Head of caudate nucleus (tissue), 42 donors: ENCODE measurements at regions not wholly inside any gene's neighbourhood (a gene's known extent, or its start where the extent isn't known, plus 50 kb on each side); places are given as distances from the start of the nearest gene placed in this dataset.

Experiments
- DNase-seq, 42 donors: peaks; one replicate each; pipeline versions ENCODE4 v3.0.0 to v3.0.0-alpha.2; 2020 to 2021; ENCODE audit warnings: mixed read lengths in 7 of 42
- intact Hi-C: fragments of 100-400 bp; cut with DNase I; formaldehyde crosslinking; loops from one replicate; pipeline ENCODE4 v1.15.0; 2022

DNA sequence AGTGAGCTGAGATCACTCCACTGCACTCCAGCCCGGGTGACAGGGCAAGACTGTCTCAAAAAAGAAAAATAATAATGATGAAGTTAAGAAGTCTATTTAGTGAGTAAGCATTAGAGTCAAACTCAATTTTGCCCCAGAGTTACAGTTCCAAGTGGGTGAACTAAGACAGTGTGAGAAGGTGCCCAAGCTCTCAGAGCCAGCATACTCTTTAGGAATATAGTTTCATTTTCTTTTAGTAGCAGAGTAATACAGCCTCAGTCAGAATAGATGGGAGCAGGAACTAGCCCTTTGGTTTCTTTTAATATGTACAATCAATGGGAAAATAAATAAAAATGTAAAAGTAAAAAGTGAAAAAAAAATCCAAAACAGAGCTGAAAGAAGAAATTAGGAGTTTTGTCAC is 87.0 kb upstream of the ADGRF1 start:
- intact Hi-C loops = no loop called here
- no peak for DNase-seq

DNA sequence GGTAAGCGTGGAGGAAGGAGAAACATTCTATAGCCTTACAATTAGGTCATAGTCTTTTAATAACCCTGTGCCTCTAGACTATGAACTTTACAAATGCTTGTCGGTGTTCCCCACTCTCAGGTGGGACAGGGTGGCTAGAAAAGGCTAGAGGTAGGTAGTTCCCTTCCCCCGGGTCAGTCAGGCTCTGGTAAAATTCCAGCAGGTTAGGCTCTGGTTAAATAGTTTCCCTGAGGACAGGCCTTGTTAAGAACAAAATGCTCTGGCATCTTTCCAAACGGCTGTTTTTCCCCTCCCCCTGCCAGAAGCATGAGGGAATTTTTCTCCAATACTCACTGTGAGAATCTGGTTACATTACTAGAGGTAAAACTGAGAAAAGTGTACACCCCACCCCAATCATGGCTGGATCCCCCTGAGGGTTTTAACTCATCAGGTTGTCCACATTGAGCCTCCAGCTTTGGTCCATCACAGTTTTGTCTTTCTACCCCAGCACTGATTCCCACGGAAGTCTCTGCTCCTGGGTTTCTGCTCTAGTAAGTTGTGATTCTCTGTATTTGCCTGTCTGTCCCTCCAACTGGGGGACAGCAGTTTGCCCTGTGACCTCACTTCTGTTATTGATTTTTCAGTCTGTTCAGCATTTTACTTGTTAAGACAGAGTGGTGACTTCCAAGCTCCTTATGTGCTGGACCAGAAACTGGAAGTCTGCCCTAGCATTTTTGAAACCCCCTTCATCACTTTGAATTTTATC is 84.7 kb upstream of the ADGRF1 start:
- no peak for DNase-seq
- intact Hi-C loops = no loop called here

DNA sequence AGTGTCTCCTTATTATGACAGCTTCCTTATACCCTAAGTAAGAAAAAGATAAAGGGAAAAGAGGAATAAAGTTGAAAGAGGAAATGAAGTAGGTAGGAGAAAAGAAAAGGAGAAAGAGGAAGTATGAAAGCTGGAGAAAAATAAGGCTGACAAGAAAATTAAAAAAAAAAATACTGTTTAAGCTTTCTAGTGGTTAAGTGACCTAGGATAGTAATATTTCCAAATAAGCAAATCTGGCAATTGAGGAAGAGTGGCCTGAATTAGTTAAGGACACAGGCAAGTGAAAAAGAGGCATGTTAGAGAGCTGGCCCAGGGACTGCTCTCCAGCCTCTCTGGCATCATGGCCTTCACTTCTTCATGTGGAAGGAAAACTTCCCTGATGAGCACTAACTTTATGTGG is 76.5 kb upstream of the ADGRF1 start:
- DNase-seq = no peak
- intact Hi-C loops = no loop called here

DNA sequence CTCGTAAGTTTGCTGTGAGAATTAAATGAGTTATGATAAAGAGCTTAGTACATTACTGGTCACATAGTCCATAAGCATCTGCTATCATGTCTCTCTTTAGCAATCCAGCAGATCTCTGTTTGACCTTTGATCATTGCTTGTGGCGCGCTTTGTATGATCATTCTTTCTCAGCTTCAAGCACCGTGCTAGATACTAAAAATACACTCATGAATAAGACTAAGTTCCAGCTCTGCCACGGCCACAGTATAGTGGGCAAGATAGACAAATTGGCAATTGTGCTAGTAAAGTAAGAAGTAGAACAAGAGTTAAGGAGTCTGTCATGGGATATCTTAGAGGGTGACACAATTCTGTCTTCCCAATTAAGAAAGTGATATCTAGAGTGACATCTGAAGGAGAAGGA is 75.2 kb upstream of the ADGRF1 start:
- DNase-seq = no peak
- intact Hi-C loops = no loop called here

DNA sequence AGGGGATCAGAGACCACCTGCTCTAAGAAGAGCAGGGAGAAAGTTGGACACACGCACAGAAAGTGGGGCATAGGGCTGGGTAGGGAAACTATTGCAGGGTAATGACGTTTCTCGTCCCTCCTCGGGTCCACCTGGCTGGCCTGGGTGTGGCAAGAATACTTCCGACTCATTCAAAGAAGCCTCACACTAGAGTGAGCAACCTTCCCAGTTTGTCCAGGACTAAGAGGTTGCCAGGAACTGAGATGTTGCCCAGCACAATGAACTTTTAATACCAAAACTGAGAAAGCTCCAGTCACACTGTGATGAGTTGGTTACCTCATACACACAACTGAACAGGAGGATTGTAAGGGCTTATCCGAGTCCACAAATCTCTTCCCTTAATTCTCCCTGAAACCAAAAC is 74.5 kb upstream of the ADGRF1 start:
- no peak for DNase-seq
- intact Hi-C loops = no loop called here

DNA sequence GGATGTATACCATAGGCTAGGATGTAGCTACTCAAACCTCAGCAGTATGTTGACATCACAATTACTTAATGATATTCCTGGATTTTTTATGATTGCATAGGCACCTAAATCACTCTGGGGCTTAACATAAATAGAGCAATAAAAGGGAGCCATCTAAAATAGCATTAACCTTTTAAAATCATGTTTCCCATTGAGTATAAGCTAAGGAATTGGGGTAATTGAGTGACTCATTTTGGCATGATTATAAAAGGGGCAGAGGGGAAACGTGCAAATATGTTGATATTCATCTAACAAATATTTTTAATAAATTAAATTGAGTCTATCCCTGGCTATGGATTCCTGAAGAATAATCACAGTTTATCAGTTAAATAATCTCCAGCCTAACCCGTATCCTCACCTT is 74.0 kb upstream of the ADGRF1 start:
- intact Hi-C loops = no loop called here
- DNase-seq = no peak

DNA sequence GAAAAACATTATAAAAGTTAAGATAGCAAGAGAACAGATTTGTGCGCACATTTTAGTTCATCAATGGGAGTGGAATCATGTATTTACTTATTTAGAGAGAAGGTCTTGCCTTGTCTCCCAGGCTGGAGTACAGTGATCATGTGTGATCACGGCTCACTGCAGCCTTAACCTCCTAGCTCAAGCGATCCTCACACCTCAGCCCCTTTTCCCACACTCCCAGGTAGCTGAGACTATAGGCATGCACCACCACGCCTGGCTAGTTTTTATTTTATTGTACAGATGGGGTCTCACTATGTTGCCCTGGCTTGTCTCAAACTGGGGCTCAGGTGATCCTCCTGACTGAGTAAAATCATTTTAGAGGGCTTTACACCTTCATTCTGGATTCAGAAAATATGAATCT is 72.3 kb upstream of the ADGRF1 start:
- DNase-seq = no peak
- intact Hi-C loops = no loop called here

DNA sequence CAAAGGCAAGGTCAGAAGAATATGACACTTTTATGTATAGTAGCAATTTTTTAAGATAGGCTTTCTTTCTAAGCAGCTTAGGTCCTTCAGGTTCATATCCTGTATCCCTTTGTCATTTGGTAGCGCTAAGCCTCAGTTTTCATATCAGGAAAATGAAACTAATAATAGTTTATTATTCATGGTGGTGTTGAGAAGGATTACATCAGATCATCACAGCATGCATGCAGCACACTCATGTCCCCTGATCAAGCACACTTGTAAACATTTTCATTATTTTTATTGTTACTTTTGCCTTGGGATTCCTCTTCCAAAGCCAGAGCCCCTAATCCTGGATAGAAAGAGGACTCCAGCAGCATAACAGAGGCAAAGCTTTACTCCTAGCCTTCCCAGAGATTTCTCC is 70.2 kb upstream of the ADGRF1 start:
- intact Hi-C loops = no loop called here
- no peak for DNase-seq

DNA sequence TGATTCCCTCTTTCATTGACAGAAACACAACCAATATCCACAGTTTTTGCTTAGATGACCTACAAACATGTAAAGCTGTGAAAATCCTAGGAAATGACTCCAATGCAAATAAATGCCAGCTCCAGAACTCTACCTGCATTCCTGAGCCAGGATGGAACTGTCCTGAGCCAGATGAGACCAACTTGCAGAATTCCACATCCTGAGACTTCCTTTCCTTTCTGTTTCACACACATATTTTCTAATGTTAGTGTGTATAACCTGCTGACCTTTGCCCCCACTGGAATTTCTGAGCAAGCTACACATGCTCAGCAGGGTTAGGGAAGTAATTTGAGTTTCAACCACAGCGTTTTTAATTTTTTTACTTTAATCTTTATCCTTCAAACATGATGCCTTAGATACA is 69.6 kb upstream of the ADGRF1 start:
- intact Hi-C loops = no loop called here
- DNase-seq = no peak

DNA sequence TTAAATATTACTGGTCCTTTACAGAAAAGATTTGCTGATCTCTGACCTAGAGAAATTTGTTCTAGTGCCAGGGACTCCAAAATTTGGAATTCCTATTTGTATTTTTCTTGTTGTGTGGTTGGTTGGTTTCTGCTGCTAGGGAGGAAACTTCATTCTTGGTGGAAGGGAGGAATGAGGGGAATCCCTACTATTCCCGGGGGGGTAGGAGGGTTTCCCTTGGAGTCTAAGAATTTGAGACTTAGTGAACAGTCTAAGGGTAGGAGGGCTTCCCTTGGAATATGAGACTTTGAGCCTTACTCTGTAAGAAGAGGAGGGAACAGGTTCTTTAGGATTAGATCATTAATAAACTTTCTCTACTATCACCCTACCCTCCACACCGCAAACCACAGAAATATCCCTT is 67.1 kb upstream of the ADGRF1 start:
- DNase-seq = no peak
- intact Hi-C loops = no loop called here

DNA sequence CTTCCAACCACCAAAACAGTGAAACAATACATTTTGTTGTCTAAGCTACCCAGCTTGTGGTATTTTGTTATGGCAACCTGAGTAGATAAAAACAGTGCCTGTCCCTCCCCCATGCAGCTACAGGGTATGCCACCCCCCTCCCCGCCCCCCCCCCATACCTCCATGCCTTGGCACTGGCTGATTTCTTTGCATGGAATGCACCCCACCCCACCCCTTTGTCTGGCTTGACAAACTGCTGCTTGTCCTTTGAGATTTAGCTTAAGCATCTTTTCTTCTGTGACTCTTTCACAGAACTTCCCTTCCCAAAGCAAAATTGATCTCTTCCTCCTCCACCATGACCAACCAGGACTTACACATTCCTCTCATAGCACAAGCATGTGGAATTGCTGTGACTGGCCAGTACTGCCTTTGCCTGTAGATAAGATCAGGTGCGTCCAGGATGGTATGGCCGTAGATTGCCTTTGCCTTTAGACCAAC is 64.6 kb upstream of the ADGRF1 start:
- DNase-seq = no peak
- intact Hi-C loops = no loop called here

DNA sequence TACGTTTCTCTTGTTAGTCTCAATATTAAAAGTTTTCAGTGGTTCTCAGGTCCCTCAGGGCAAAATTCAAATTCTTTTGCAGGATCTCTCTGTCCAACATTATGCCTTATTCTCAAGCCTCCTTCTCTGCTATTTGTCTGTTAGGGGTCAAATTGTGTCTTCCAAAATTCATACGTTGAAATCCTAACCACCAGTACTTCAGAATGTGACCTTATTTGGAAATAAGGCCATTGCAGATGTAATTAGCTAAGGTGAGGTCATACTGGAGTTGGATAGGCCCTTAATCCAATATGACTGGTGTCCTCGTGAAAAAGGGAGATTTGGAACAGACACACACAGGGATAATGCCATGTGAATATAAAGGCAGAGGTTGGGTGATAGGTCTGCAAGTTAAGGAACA is 64.1 kb upstream of the ADGRF1 start:
- intact Hi-C loops = no loop called here
- DNase-seq = no peak

DNA sequence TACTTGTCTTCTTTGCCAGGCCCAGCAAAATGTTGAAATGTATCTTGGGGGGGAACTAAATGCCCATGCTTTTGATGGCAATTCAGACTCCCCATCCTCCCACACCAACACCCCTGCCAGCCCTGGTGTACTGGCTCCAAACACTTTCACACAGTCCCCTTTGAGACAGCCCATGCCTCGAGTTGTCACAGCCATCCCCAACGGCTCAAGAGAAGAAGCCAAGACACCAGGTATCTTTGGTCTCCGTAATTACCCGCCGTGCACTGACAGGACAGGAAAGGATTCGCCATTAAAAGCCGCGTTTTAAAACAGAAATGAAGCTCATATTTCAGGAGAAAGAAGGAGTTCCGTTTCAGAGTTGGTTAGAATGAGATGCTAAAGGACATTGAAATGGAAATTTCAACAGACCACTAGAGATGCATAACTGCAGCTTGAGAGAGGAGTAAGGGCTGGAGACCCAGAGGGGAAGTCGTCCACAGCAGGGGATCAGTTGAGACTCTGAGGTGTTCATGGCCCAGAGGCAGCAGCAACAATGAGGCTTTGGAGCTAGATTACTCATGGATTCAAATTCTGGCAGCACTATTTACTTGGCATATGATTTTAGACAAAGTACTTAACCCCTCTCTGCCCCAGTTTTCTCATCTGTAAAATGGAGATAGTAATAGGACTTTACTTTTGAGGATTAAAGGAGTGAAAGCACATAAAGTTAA is 63.5 kb upstream of the ADGRF1 start:
- intact Hi-C loops = no loop called here
- no peak for DNase-seq

DNA sequence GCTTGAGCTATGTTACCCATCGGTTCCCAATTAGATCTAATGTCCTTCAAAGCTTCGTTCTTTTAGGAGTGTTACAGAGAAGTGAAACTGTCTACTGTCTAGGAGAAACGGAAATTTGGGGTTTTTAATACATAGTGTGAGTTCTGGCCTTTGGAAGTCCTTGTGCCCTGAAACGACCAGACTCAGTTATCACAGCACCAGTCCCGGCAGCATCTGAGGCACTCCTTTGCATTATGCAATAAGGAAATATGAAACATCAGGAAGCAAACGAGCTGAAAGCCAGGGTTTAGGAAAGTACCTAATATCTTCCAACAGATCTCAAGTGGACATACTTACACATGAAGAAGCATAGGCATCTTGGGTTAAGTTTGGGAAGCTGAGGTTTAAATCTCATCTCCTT is 61.8 kb upstream of the ADGRF1 start:
- DNase-seq = no peak
- intact Hi-C loops = no loop called here

DNA sequence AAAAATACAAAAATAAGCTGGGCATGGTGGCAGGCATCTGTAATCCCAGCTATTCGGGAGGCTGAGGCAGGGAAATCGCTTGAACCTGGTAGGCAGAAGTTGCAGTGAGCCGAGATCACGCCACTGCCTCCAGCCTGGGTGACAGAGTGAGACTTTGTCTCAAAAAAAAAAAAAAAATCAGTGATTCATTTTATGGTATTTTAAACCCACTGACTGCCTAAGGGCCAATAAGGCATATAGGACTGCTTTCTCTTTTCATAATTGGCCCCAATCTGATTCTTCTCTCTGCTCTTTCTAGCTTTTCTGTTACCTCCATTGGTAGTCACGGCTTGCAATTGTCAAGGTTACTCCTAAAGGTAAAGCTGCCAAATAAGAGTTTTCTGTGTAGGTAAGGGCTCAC is 60.2 kb upstream of the ADGRF1 start:
- no peak for DNase-seq
- intact Hi-C loops = no loop called here

DNA sequence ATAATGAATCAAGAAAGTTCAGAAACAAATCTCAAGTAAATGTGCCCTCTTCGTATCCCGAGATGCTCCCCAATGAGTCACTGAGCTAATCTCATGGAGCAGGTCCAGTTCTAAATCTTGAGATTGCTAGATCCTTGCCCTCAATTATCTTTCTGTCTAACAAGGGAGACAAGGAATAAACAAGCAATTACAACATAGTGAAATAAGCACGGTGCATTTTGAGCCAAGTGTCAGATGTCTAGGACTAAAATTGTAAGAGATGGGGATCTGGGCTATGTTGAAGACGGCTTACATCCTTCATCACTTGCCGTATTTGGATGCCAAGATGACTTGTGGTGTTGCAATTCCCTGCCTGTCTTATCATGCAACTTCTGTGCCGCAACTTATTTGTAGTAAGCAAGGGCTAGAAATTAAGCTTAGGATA is 56.5 kb upstream of the ADGRF1 start:
- DNase-seq = no peak
- intact Hi-C loops = loop anchor here (5.0 kb wide), 1 partner anchor 209 kb away; the partner anchor contains the start of gene TNFRSF21

DNA sequence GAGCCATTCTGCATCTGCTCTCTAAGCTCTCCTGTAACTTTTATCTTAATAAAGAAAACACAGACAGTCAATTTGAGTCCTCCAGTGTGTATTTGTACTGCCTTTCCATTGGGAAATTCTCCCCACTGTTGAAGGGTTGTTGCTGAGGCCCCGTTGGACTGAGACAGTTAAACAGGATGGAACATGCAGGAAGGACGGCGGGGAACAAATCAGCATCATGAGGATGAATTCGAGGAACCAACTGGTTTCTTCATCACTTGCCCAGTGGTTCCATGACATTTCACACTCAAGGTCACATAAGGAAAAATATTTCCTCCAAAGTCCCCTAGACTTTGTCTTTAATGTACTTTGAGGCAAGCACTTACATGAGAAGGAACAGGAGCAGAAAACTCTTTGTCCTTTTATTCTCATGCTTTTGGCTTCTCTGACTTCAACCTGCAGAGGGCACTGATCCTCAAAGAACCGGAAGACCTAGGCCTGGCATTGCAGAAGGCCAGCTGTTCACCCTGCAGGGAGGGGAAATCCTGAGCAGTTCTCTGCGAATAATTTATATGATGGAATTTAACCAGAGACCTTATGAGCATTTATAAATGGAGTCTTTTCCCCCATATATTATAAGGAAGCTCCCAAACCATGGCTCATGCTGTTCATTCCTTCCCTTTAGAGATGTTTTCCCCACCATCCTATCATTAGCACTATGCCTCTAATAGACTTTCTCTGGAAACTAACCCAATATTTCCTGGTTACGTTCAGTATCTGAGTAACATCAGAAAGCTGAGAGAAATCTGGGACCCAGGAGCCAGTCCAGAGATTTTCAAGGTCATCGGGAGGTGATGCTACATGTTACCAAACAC is 55.2 kb upstream of the ADGRF1 start:
- DNase-seq = peak; percentile 36 to 89 (median 73)
- intact Hi-C loops = loop anchor here (5.0 kb wide), 1 partner anchor 210 kb away; the partner anchor contains the start of gene TNFRSF21

DNA sequence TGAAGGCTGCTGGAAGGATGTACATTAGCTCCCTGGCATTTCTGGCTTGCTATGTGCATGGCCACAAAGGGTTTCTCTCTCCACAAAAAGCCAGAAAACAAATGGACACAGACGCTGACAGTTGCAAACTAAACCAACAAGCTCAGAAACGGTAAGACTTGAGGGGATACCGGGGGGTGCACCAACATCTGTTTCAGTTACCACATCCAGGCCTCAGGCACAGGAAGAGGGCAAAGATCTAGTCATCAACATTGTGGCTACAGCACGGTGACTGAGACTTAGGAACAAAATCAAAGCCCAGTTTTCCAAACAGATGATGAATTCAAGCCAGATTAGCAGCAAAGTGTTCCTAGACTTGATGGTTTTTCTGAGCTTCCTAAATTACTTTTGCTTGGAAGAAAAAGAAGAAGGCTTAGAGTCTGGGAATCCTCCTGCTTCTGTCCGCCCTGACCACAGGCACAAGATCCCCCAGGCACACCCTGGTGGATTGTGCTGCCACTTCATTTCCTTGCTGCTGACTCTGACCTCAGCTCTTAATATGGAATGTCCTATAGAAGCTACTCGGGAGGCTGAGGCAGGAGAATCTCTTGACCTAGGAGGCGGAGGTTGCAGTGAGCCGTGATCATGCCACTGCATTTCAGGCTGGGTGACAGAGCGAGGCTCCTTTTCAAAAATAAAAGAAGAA is 54.2 kb upstream of the ADGRF1 start:
- DNase-seq = no peak
- intact Hi-C loops = loop anchor here (5.0 kb wide), 1 partner anchor 211 kb away; the partner anchor contains the start of gene TNFRSF21

DNA sequence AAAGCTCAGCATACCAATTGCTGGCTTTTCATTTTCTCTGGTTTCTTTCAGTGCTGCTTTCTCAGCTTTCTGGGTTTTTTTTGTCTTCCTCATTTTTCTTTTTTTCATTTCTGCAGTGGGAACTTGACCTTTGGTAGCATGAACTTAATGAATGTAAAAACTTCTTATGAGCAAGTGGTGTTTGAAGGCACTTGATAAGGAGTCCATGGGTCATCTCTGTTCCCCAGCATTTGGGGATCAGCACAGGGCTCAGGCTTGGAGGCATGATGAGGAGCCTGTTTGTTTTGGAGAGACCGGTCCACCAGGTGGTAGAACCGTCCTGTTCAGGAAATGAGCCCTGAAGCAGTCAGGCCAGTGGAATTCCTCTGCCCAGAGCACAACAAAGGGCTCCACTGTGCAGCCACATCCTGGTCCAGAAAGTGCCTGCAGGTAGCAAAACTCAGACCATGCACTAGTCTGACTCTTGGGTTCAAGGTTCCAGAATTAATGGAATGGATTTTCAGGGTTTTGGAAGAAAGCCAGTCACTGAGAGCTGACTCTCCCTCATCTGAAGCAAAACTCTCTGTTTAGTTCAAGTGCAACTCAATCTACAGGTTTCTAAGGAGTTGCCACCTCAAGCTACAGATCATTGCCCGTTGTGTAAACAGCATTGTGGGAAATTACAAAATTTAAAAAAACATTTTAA is 52.3 kb upstream of the ADGRF1 start:
- intact Hi-C loops = no loop called here
- DNase-seq = no peak
